Eye (tissue), 1 donor: ENCODE measurements at regions not wholly inside any gene's neighbourhood (a gene's known extent, or its start where the extent isn't known, plus 50 kb on each side); places are given as distances from the start of the nearest gene placed in this dataset.
"Not testable (repeated sequence)": the region's sequence is repeated elsewhere in the genome, so short reads cannot be mapped to it uniquely, and the experiment has no call there.

Source experiments
- DNase-seq: peaks from one replicate; pipeline ENCODE4 v3.0.0-alpha.2; 2015

- peak; percentile 9 for DNase-seq
Measured at GRCh38 chr1:188822248-188822647, 1655.4 kb downstream of the BRINP3 start.

GRCh38 chr1:188825471-188825870, 1652.2 kb downstream of the BRINP3 start:
- DNase-seq, result no peak

GRCh38 chr1:188826800-188827199, 1650.9 kb downstream of the BRINP3 start:
- DNase-seq, result no peak

GRCh38 chr1:188827400-188827799, 1650.3 kb downstream of the BRINP3 start:
- no peak for DNase-seq

- DNase-seq, result not testable (repeated sequence)
Measured at GRCh38 chr1:188841111-188841696, 1636.5 kb downstream of the BRINP3 start.

GRCh38 chr1:188846468-188846867, 1631.2 kb downstream of the BRINP3 start:
- DNase-seq, result no peak

GRCh38 chr1:188857526-188858087, 1620.1 kb downstream of the BRINP3 start:
- DNase-seq, result no peak

- no peak for DNase-seq
Measured at GRCh38 chr1:188867614-188868013, 1610.0 kb downstream of the BRINP3 start.

GRCh38 chr1:188871164-188871563, 1606.5 kb downstream of the BRINP3 start:
- DNase-seq, result no peak

- DNase-seq, result no peak
Measured at GRCh38 chr1:188872376-188872775, 1605.3 kb downstream of the BRINP3 start.

GRCh38 chr1:188877668-188878067, 1600.0 kb downstream of the BRINP3 start:
- no peak for DNase-seq

- no peak for DNase-seq
Measured at GRCh38 chr1:188888386-188888785, 1589.3 kb downstream of the BRINP3 start.

- no peak for DNase-seq
Measured at GRCh38 chr1:188889166-188889565, 1588.5 kb downstream of the BRINP3 start.

- no peak for DNase-seq
Measured at GRCh38 chr1:188891958-188892357, 1585.7 kb downstream of the BRINP3 start.

- no peak for DNase-seq
Measured at GRCh38 chr1:188895611-188896010, 1582.1 kb downstream of the BRINP3 start.

GRCh38 chr1:188903241-188903640, 1574.4 kb downstream of the BRINP3 start:
- no peak for DNase-seq

GRCh38 chr1:188904201-188904600, 1573.5 kb downstream of the BRINP3 start:
- DNase-seq, result no peak

- no peak for DNase-seq
Measured at GRCh38 chr1:188906921-188907641, 1570.6 kb downstream of the BRINP3 start.

- DNase-seq, result no peak
Measured at GRCh38 chr1:188930382-188930781, 1547.3 kb downstream of the BRINP3 start.

- DNase-seq, result no peak
Measured at GRCh38 chr1:188931506-188931905, 1546.2 kb downstream of the BRINP3 start.

GRCh38 chr1:188937965-188938551, 1539.6 kb downstream of the BRINP3 start:
- DNase-seq, result peak; percentile 1

- no peak for DNase-seq
Measured at GRCh38 chr1:188941986-188942385, 1535.7 kb downstream of the BRINP3 start.

- no peak for DNase-seq
Measured at GRCh38 chr1:188949701-188950100, 1528.0 kb downstream of the BRINP3 start.
